ENCODE measurements at regions not wholly inside any gene's neighbourhood (a gene's known extent, or its start where the extent isn't known, plus 50 kb on each side); places are given as distances from the start of the nearest gene placed in this dataset.

DNA sequence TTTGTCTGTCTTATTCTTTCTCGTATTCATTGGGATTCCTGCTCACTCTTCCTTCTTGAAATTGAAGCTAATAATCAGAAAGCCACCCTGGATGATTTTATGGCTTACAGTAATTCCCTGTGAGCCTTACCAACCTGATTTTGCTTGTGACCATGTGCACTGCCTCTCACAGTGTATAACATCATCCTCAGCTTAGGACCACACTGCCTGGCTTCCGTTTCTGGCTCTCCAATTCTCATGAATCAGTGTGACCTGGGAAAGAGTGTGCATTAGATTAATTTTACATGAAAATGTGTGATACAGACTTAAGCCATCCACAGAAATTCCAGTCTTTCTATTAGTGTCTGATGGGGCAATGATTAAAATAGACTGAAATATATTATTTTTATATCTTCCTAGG, 126.8 kb upstream of the DMRT1 start:
- TF ChIP-seq, protein P1, sequence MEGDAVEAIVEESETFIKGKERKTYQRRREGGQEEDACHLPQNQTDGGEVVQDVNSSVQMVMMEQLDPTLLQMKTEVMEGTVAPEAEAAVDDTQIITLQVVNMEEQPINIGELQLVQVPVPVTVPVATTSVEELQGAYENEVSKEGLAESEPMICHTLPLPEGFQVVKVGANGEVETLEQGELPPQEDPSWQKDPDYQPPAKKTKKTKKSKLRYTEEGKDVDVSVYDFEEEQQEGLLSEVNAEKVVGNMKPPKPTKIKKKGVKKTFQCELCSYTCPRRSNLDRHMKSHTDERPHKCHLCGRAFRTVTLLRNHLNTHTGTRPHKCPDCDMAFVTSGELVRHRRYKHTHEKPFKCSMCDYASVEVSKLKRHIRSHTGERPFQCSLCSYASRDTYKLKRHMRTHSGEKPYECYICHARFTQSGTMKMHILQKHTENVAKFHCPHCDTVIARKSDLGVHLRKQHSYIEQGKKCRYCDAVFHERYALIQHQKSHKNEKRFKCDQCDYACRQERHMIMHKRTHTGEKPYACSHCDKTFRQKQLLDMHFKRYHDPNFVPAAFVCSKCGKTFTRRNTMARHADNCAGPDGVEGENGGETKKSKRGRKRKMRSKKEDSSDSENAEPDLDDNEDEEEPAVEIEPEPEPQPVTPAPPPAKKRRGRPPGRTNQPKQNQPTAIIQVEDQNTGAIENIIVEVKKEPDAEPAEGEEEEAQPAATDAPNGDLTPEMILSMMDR (IDR thresholded peaks at IDR 0.05), result no peak
- TF ChIP-seq ZFX (IDR thresholded peaks at IDR 0.05; ENCODE audit: borderline replicate concordance), result no peak

Data from 22Rv1 (cell line).